IMR-90 (cell line): ENCODE measurements at regions not wholly inside any gene's neighbourhood (a gene's known extent, or its start where the extent isn't known, plus 50 kb on each side); places are given as distances from the start of the nearest gene placed in this dataset.

Experiments
- ATAC-seq: fragments of 200-7000 bp; cut with Tn5 transposase; 2 replicates; pipeline ENCODE4 v1.9.1; 2020; ENCODE audit warnings: low read depth, mild to moderate bottlenecking, moderate library complexity
- BruUV-seq: library from RNA; stranded (reverse); fragments of 400-500 nt; replicated peaks from 2 replicates; lab custom pipeline; 2021; lab: Mats Ljungman, UMichigan
- CTCF ChIA-PET: fragments of 300-600 bp; formaldehyde crosslinking; extraction: SDS; loops from one replicate; lab custom pipeline; 2021; ENCODE audit warnings: antibody characterized with exemption; lab: Yijun Ruan, JAX
- POLR2A ChIA-PET: fragments of 300-600 bp; sonication (Branson Sonifier 250); formaldehyde crosslinking; loops from one replicate; lab custom pipeline; 2022; ENCODE audit warnings: antibody characterized with exemption; ENCODE audit not compliant: unreplicated experiment; lab: Charles Lee
- DNase-seq: peaks from one replicate; pipeline ENCODE4 v3.0.0; 2013
- H2AFZ ChIP-seq: replicated peaks from 2 replicates; pipeline ENCODE3; 2013; ENCODE audit warnings: low read length, mild to moderate bottlenecking; ENCODE audit not compliant: poor library complexity
- H2AK5ac ChIP-seq: 2 replicates; pipeline ENCODE4 v1.6.1; 2013; ENCODE audit warnings: low read depth, low read length, inconsistent platforms
- H2AK9ac ChIP-seq: replicated peaks from 2 replicates; pipeline ENCODE3; 2013; ENCODE audit warnings: mild to moderate bottlenecking, low read depth, low read length, moderate library complexity; ENCODE audit not compliant: poor library complexity
- H2BK120ac ChIP-seq: 2 replicates; pipeline ENCODE4 v1.6.1; 2013; ENCODE audit warnings: low read depth, low read length, inconsistent platforms
- H2BK15ac ChIP-seq: 3 replicates; pipeline ENCODE4 v1.6.1; 2013; ENCODE audit warnings: low read depth, low read length, inconsistent platforms
- H2BK20ac ChIP-seq: 2 replicates; pipeline ENCODE4 v1.6.1; 2013; ENCODE audit warnings: low read depth, mild to moderate bottlenecking, inconsistent platforms, low read length, moderate library complexity
- H2BK5ac ChIP-seq: 2 replicates; pipeline ENCODE4 v1.6.1; 2013; ENCODE audit warnings: mild to moderate bottlenecking, low read depth, low read length, inconsistent platforms; ENCODE audit not compliant: poor library complexity, severe bottlenecking
- H3K14ac ChIP-seq: replicated peaks from 2 replicates; pipeline ENCODE4 v1.6.1; 2013; ENCODE audit warnings: low read depth, low read length, inconsistent platforms
- H3K18ac ChIP-seq: 2 replicates; pipeline ENCODE4 v1.6.1; 2013; ENCODE audit warnings: low read depth, low read length, control low read depth
- H3K23ac ChIP-seq: 2 replicates; pipeline ENCODE4 v1.6.1; 2013; ENCODE audit warnings: low read depth, low read length, inconsistent platforms
- H3K27ac ChIP-seq: 2 replicates; pipeline ENCODE4 v1.5.1; 2013; ENCODE audit warnings: mild to moderate bottlenecking, control low read depth, low read length; ENCODE audit not compliant: insufficient read depth
- H3K27me3 ChIP-seq: 2 replicates; pipeline ENCODE4 v1.6.1; 2013; ENCODE audit warnings: low read length; ENCODE audit not compliant: control insufficient read depth, insufficient read depth
- H3K36me3 ChIP-seq: 2 replicates; pipeline ENCODE4 v1.6.1; 2013; ENCODE audit warnings: low read length, mixed read lengths; ENCODE audit not compliant: control insufficient read depth, insufficient read depth
- H3K4ac ChIP-seq: 2 replicates; pipeline ENCODE4 v1.6.1; 2013; ENCODE audit warnings: low read depth, low read length, inconsistent platforms
- H3K4me1 ChIP-seq: 2 replicates; pipeline ENCODE4 v1.6.1; 2013; ENCODE audit warnings: low read length, mixed read lengths; ENCODE audit not compliant: control insufficient read depth, insufficient read depth
- H3K4me2 ChIP-seq: 2 replicates; pipeline ENCODE4 v1.6.1; 2013; ENCODE audit warnings: low read depth, mild to moderate bottlenecking, control low read depth, low read length, moderate library complexity
- H3K4me3 ChIP-seq: 2 replicates; pipeline ENCODE4 v1.5.1; 2013; ENCODE audit warnings: low read depth, mild to moderate bottlenecking, control low read depth, low read length, moderate library complexity; ENCODE audit not compliant: insufficient read depth
- H3K56ac ChIP-seq: 2 replicates; pipeline ENCODE4 v1.6.1; 2013; ENCODE audit warnings: low read length, inconsistent platforms; ENCODE audit not compliant: insufficient read depth; ENCODE audit errors: extremely low read depth
- H3K79me1 ChIP-seq, 2 experiments: 2 replicates each; pipeline ENCODE4 v1.6.1; 2013; ENCODE audit warnings: low read length in 2 of 2, inconsistent platforms in 1 of 2, low read depth in 1 of 2
- H3K9ac ChIP-seq: 2 replicates; pipeline ENCODE4 v1.6.1; 2013; ENCODE audit warnings: low read depth, low read length, control low read depth
- H3K9me1 ChIP-seq: 2 replicates; pipeline ENCODE4 v1.6.1; 2013; ENCODE audit warnings: low read length, inconsistent platforms; ENCODE audit not compliant: insufficient read depth
- H3K9me3 ChIP-seq: 2 replicates; pipeline ENCODE4 v1.6.1; 2013; ENCODE audit warnings: low read length; ENCODE audit not compliant: control insufficient read depth, insufficient read depth
- H4K20me1 ChIP-seq: 2 replicates; pipeline ENCODE4 v1.6.1; 2013; ENCODE audit warnings: low read length, inconsistent platforms; ENCODE audit not compliant: insufficient read depth
- H4K5ac ChIP-seq: 2 replicates; pipeline ENCODE4 v1.6.1; 2013; ENCODE audit warnings: mild to moderate bottlenecking, low read depth, low read length, control low read depth
- H4K8ac ChIP-seq, 2 experiments: 2 replicates each; pipeline ENCODE4 v1.6.1; 2013; ENCODE audit warnings: low read depth in 2 of 2, low read length in 2 of 2, control low read depth in 1 of 2, inconsistent platforms in 1 of 2
- H4K91ac ChIP-seq: 2 replicates; pipeline ENCODE4 v1.6.1; 2013; ENCODE audit warnings: low read depth, low read length, inconsistent platforms; ENCODE audit not compliant: insufficient read depth
- CHD1 ChIP-seq: IDR thresholded peaks from 2 replicates; pipeline ENCODE4 v1.6.1; 2012; ENCODE audit warnings: low read depth, low read length, improper control_type of control experiment
- FOS ChIP-seq: fragments of 150-350 bp; IDR thresholded peaks from 2 replicates; pipeline ENCODE4 v1.6.1; 2016; ENCODE audit warnings: low read depth, low read length
- RCOR1 ChIP-seq: IDR thresholded peaks from 2 replicates; pipeline ENCODE4 v1.6.1; 2012; ENCODE audit warnings: mild to moderate bottlenecking, low read length, improper control_type of control experiment; ENCODE audit not compliant: insufficient replicate concordance
- USF2 ChIP-seq: fragments of 150-350 bp; IDR thresholded peaks from 2 replicates; pipeline ENCODE4 v1.6.1; 2017; ENCODE audit warnings: mild to moderate bottlenecking, antibody characterized with exemption, low read length, low read depth
- WGBS, 2 experiments: methylation state at CpG; one replicate each; pipeline versions ENCODE4 v1.1.5 to v1.1.7; 2013; ENCODE audit warnings: missing lambda C conversion rate in 2 of 2; ENCODE audit not compliant: insufficient read length in 1 of 2; ENCODE audit errors: extremely low coverage in 2 of 2; 5-methylcytosine and 5-hydroxymethylcytosine counted together
- dilution Hi-C: fragments of 300-500 bp; cut with HindIII; formaldehyde crosslinking; loops from one replicate; pipeline ENCODE4 v1.14.3; 2018; ENCODE audit warnings: low sequenced_read_pairs; ENCODE audit not compliant: unreplicated experiment
- in situ Hi-C: fragments of 300-500 bp; cut with MboI; formaldehyde crosslinking; loops from 3 replicates; pipeline ENCODE4 v1.14.3; 2019; ENCODE audit warnings: low sequenced_read_pairs, inconsistent platforms, mixed read lengths
- intact Hi-C: fragments of 100-400 bp; cut with micrococcal nuclease; formaldehyde crosslinking; loops from 2 replicates; pipeline ENCODE4 v1.10.0; 2022

GRCh38 chr10:63717027-63717715, 196.0 kb downstream of the REEP3 start (continued):
- TF ChIP-seq FOS (no peak), CHD1 (no peak)

- Histone ChIP-seq H3K36me3 (no peaks in the 10 kb centered on the region), H3K9me3 (no peaks in the 10 kb centered on the region), H3K4me3 (no peak overlapping the region), H3K9me1 (peaks cover 3% of the 10 kb centered on the region; the same call in 1 of the 2 replicates), H2AK9ac (no peak overlapping the region), H3K14ac (0 out of 2 replicates have a peak overlapping the region, but pooled peaks have one; percentile 0), H3K79me1 (no peaks in the 10 kb centered on the region), H3K4me2 (no peak overlapping the region), H4K20me1 (no peaks in the 10 kb centered on the region), H3K4me1 (peaks cover 4% of the 10 kb centered on the region; the same call in 1 of the 2 replicates), H3K18ac (no peak overlapping the region), H4K8ac (peak overlapping the region in 1 of 2 experiments; percentile 13; a peak in 1 of 4 replicates), H4K5ac (no peak overlapping the region), H3K56ac (no peak overlapping the region), H3K4ac (0 out of 2 replicates have a peak overlapping the region, but pooled peaks have one; percentile 16), H3K27ac (no peak overlapping the region), H2BK15ac (no peak overlapping the region), H2AK5ac (no peak overlapping the region), H3K9ac (no peak overlapping the region), H4K91ac (no peak overlapping the region), H2AFZ (peak overlapping the region; percentile 5), H2BK5ac (no peak overlapping the region), H2BK20ac (peak overlapping the region; percentile 23; the same call in 1 of the 2 replicates), H3K27me3 (peaks cover 2% of the 10 kb centered on the region; the same call in 1 of the 2 replicates), H3K23ac (no peak overlapping the region), H2BK120ac (no peak overlapping the region; the same call in 1 of the 2 replicates)
- TF ChIP-seq USF2 (no peak), RCOR1 (no peak)
- ChIA-PET CTCF (interaction anchor here (0.5 to 3.6 kb wide), 6 partner anchors 14 to 551 kb away, joined by 3 to 35 read pairs (median 7); no protein-coding TSS in a partner anchor), POLR2A (interaction anchor here (0.5 kb wide), 1 partner anchor 517 kb away, joined by 5 read pairs; no protein-coding TSS in a partner anchor)
- ATAC-seq (no peak), DNase-seq (no peak)
- intact Hi-C loops (loop anchor here (5.0 kb wide), 1 partner anchor 251 kb away; the partner anchor contains the start of gene JMJD1C), in situ Hi-C loops (loop anchor here (10.0 kb wide), 1 partner anchor 253 kb away; the partner anchor contains the start of gene JMJD1C), dilution Hi-C loops (loop anchor here (25.0 kb wide), 1 partner anchor 556 kb away; no protein-coding TSS in a partner anchor)
- WGBS, 2 experiments = no CpG with 5 or more reads among the region's 4 CpGs
- BruUV-seq = no TSS peak
Observed at GRCh38 chr10:63718006-63718405, 196.8 kb downstream of the REEP3 start.
